NCI-H2081 (cell line): ENCODE measurements at regions not wholly inside any gene's neighbourhood (a gene's known extent, or its start where the extent isn't known, plus 50 kb on each side); places are given as distances from the start of the nearest gene placed in this dataset.
A peak's percentile ranks its signal among the peaks of the same experiment; 100 is the strongest.
"Not testable (repeated sequence)": the region's sequence is repeated elsewhere in the genome, so short reads cannot be mapped to it uniquely, and the experiment has no call there.

Experiments used
- DNase-seq, 2 experiments: peaks; one replicate each; lab custom pipeline; 2025; lab: John Stamatoyannopoulos, UW

GRCh38 chr3:68676136-68676535 is 256.2 kb downstream of the TAFA4 start:
- no peak for DNase-seq

- DNase-seq, result no peak
These were observed 265.0 kb downstream of the TAFA4 start for GRCh38 chr3:68667346-68667745.

- no peak for DNase-seq
These were observed 265.8 kb downstream of the TAFA4 start for GRCh38 chr3:68666429-68667136.

DNA sequence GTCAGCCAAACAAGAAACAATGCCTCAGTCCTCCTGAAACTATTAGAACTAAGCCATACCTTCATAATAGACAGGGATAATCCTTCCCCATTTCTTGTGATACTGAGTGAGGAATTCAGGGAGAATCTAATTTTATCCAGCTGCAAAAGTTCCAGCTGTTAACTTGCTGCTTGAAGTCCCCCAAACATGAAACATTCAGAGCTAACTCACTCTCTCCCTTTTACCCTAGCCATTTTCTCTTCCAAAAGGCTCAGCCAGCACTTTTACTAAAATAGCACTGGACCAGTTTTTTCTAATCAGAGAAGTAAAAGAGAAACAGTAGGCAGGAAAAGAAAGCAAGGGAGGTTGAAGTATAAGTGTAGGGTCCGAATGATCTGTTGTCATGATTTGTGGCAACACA is 268.1 kb downstream of the TAFA4 start:
- DNase-seq, result no peak

GRCh38 chr3:68662176-68662575 is 270.2 kb downstream of the TAFA4 start:
- no peak for DNase-seq

DNA sequence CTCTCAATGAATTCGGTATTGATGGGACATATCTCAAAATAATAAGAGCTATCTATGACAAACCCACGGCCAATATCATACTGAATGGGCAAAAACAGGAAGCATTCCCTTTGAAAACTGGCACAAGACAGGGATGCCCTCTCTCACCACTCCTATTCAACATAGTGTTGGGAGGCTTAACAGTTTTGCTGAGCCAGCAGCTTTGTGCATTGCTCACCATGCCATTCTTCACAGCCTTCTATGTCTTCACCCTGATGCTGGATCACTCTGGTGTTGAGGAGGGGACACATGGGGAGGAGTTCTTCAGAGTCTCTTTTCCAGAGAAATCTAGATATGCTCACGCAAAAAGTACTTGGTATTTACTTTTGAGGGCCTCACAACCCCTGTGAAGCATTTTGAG is 281.7 kb downstream of the TAFA4 start:
- DNase-seq, result not testable (repeated sequence)

DNA sequence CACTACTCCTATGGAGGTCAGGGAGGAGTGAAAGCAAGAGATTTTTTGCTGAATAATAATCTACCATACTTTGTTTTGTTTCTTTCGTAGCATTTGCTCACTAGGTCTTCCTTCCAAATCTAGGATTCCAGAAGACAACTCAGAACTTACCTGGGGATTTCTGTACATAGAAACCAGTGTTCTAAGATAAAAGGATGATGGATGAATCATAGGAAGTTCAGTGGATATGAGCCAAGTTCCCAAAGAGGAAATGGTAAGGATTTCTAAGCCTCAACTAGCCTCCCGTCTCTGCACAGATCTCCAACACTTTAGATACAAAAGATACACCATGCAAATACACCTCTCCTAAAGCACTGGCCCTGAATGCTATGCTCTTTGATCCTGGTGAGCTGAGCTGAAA is 283.9 kb downstream of the TAFA4 start:
- no peak for DNase-seq

- no peak for DNase-seq
These were observed 300.3 kb downstream of the TAFA4 start for GRCh38 chr3:68631850-68632545.

DNA sequence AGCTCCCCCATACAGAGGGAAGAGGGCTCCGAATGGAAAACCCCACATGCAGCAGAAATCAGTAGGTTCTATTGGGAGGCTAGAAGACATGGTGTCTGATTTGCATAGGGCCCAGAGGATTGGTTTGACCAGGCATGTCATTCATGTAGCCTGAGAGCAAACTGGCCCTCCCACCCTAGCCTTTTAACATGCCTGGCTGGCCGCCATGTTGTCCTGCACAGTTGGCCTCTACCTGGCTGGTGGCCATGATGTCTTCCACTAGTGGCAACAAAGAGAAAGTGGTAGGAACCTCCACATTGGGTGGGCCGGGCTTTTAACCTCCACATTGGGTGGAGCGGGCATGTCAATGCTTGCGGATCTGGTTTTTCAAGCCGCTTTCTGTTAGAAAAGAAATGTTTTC is 312.1 kb downstream of the TAFA4 start:
- DNase-seq, result peak in 1 of 2 experiments; percentile 4

DNA sequence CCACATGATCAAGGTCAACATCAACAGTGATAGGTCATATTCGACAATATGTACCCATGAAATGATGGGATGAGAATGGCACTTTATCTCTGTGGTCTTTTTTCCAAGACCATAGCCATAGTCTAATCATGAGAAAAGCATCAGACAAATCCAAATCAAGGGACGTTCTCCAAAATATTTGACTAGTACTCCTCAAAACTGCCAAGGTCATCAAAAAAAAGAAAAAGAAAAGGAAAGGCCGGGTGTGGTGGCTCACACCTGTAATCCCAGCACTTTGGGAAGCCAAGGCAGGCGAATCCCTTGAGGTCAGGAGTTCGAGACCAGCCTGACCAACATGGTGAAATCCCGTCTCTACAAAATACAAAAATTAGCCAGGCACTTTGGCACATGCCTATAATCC is 318.3 kb downstream of the TAFA4 start:
- DNase-seq, result no peak

GRCh38 chr3:68571321-68571720 is 361.0 kb downstream of the TAFA4 start:
- DNase-seq, result no peak

GRCh38 chr3:68560728-68561127 is 371.6 kb downstream of the TAFA4 start:
- no peak for DNase-seq

DNA sequence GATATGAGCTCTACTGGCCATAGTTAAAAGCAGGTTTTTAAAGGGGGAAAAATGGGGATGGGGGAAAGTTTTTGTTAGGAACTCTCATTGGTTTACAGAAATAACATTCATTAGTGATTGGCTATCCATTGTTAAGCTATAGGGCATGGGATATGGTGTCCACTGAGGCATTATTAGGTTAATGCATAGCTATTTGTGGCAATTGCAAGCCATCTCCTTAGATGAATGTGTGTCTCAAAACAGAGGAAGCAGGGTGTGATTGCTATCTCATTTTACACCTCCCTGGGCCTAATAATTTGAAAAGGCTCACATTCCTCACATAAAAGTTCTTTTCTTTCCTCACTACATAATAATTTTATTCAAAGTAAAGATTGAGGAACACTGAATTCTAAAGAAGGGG is 396.6 kb downstream of the TAFA4 start:
- DNase-seq, result no peak

GRCh38 chr3:68523330-68523729 is 409.0 kb downstream of the TAFA4 start:
- no peak for DNase-seq

DNA sequence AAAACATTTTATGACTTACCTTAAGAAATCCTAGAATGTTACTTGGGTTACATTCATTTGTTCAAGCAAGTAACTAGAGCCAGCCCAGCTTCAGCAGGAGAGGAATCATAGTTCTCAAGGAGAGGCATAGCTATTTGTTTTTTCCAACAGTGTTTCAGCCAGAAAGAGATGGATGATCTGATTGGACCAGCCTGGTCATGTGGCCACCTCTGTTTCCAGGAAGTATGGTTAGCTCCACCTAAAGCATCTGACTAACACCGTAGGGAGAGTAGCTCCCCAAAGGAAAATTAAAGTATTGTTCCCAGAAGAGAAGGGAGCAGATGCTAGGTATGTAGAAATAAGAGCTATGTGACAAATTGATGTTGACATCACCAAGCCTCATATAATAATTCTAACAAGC is 417.1 kb downstream of the TAFA4 start:
- DNase-seq, result no peak

DNA sequence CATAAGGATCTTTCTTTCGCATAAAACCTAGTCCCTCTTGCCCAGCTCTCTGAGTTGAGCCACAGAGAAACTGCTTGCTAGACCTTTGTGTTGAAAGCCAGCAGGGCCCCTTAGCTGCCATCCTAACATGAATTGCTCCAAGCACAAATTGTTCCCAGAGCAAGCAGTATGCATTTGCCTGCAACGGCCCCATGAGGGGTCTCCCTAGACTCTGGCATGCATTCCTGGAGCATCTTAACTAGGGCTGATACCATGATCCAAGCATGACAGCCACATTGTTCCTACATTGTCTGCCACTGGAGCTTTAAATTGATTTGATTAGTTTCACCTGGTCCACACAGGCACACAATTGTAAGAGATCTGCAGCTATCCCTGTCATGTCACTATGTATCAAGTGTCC is 428.1 kb downstream of the TAFA4 start:
- no peak for DNase-seq

DNA sequence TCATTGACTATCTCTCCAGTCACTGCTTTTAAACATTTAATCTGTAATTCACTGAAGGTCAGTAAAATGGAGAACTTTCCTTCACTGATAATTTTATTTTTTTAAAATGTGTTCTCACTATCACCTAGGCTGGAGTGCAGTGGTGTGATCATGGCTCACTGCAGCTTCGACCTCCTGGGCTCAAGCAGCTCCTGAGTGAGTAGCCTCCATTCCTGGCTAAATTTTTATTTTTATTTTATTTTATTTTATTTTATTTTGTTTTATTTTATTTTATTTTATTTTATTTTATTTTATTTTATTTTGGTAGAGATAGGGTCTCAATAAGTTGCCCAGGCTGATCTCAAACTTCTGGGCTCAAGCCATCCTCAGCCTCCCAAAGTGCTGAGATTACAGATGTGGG is 446.5 kb downstream of the TAFA4 start:
- DNase-seq, result not testable (repeated sequence)

DNA sequence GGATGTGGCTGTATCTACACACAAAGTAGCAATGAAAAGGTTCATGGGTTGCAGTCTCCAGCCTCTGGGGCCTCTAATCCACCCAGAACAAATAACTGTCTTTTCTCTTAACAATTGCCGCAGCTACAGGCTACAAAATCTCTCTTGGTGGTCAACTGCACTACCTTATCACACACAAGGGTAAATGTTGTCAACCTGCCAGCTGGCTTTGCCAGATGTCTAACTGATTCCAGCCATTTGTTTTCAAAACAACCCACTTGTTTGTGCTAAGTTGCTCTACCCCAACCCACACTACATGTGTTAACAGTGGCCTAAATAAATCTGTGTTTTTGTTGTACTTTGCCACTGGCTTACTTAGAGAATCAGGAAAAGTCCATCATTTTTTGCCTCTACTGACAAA is 447.3 kb downstream of the TAFA4 start:
- peak; percentile 47 to 88 for DNase-seq

DNA sequence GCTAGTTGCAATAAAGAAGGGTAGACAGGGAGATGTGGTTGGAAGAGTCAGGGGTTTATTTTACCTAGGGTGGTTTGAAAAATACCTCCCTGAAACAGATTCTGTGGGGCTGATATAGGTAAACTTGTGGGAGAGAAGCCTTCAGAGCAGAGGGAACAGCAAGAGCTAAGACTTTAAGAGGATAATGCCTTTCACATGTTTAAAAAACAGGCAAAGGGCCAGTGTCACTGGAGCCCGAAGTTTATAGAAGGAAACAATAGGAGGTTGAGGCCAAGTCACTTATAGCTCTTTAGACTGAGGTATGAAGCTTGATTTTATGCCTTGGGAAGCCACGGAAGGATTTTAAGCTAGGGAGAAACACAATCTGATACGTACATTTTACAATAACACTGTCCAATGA is 448.7 kb downstream of the TAFA4 start:
- peak in 1 of 2 experiments; percentile 36 for DNase-seq

- peak in 1 of 2 experiments; percentile 67 for DNase-seq
These were observed 449.3 kb downstream of the TAFA4 start for GRCh38 chr3:68483041-68483440.

DNA sequence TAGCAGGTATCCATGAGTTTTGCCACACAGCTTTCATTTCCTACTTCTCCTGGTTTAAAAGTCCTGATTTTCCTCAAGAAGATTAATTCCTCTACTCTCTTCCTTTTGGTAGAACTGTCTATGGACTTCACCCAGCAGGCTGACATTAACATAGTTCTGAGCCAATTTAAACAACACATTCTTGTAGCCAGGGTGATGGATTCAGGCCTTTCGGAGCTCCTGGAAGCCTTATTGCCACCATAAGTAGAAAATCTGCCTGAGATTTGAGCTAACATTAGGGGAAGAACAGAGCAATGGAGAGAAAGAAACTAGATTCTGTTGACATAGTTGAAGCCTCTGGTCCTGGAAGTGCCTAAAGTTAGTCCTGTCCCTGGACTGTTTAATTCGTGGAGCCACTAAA is 449.8 kb downstream of the TAFA4 start:
- no peak for DNase-seq

- DNase-seq, result no peak
These were observed 452.6 kb downstream of the TAFA4 start for GRCh38 chr3:68479779-68480178.

- no peak for DNase-seq
These were observed 463.5 kb downstream of the TAFA4 start for GRCh38 chr3:68468695-68469375.
